Umbilical cord (tissue), 1 donor: ENCODE measurements at regions not wholly inside any gene's neighbourhood (a gene's known extent, or its start where the extent isn't known, plus 50 kb on each side); places are given as distances from the start of the nearest gene placed in this dataset.
"Not testable (repeated sequence)": the region's sequence is repeated elsewhere in the genome, so short reads cannot be mapped to it uniquely, and the experiment has no call there.

ENCODE experiments used
- DNase-seq: peaks from one replicate; pipeline ENCODE4 v3.0.0-alpha.2; 2015; ENCODE audit warnings: low spot score

GRCh38 chr1:117707371-117707770 lies 101.5 kb downstream of the TENT5C start:
- DNase-seq, result no peak

- no peak for DNase-seq
Observed at GRCh38 chr1:117708323-117709248, 102.7 kb downstream of the TENT5C start.

GRCh38 chr1:117709249-117709691 lies 103.4 kb downstream of the TENT5C start:
- DNase-seq, result peak; percentile 75

- no peak for DNase-seq
Observed at GRCh38 chr1:117710710-117711109, 104.9 kb downstream of the TENT5C start.

- DNase-seq, result peak; percentile 25
Observed at GRCh38 chr1:117712621-117713020, 106.8 kb downstream of the TENT5C start.

GRCh38 chr1:117714546-117714945 lies 108.7 kb downstream of the TENT5C start:
- DNase-seq, result no peak

GRCh38 chr1:117716030-117716429 lies 110.2 kb downstream of the TENT5C start:
- DNase-seq, result not testable (repeated sequence)

- DNase-seq, result not testable (repeated sequence)
Observed at GRCh38 chr1:117717980-117718379, 112.1 kb downstream of the TENT5C start.

- not testable (repeated sequence) for DNase-seq
Observed at GRCh38 chr1:117718596-117718995, 112.7 kb downstream of the TENT5C start.

GRCh38 chr1:117719004-117719403 lies 113.2 kb downstream of the TENT5C start:
- no peak for DNase-seq

GRCh38 chr1:117732065-117732797 lies 126.4 kb downstream of the TENT5C start:
- peak; percentile 25 for DNase-seq

- no peak for DNase-seq
Observed at GRCh38 chr1:117732956-117733355, 127.1 kb downstream of the TENT5C start.

- DNase-seq, result no peak
Observed at GRCh38 chr1:117734403-117734802, 128.6 kb downstream of the TENT5C start.

GRCh38 chr1:117735045-117735992 lies 129.5 kb downstream of the TENT5C start:
- DNase-seq, result peak; percentile 67

GRCh38 chr1:117739504-117739903 lies 133.7 kb downstream of the TENT5C start:
- DNase-seq, result no peak

GRCh38 chr1:117740496-117740895 lies 134.6 kb downstream of the TENT5C start:
- DNase-seq, result no peak

GRCh38 chr1:117746565-117746964 lies 140.7 kb downstream of the TENT5C start:
- not testable (repeated sequence) for DNase-seq

GRCh38 chr1:117747605-117748004 lies 141.8 kb downstream of the TENT5C start:
- no peak for DNase-seq

- DNase-seq, result no peak
Observed at GRCh38 chr1:117751321-117751720, 145.5 kb downstream of the TENT5C start.

- DNase-seq, result no peak
Observed at GRCh38 chr1:117752661-117753060, 146.8 kb downstream of the TENT5C start.

- DNase-seq, result no peak
Observed at GRCh38 chr1:117753232-117753631, 147.4 kb downstream of the TENT5C start.
